GM23338 (cell line): ENCODE measurements at regions not wholly inside any gene's neighbourhood (a gene's known extent, or its start where the extent isn't known, plus 50 kb on each side); places are given as distances from the start of the nearest gene placed in this dataset.

Experiments
- ATAC-seq: fragments of 200-7000 bp; cut with Tn5 transposase; 3 replicates; pipeline ENCODE4 v1.9.1; 2020
- DNase-seq: peaks from one replicate; pipeline ENCODE4 v3.0.0-alpha.2; 2015; ENCODE audit warnings: low spot score
- H2AFZ ChIP-seq: fragments of 200-600 bp; sonication (generic); 2 replicates; pipeline ENCODE4 v1.8.0; 2016; ENCODE audit warnings: antibody characterized with exemption, mild to moderate bottlenecking, moderate library complexity
- H3F3A ChIP-seq: fragments of 200-600 bp; sonication (generic); replicated peaks from 2 replicates; pipeline ENCODE4 v1.8.0; 2017; ENCODE audit warnings: antibody characterized with exemption, mixed run types, low read depth
- H3K27ac ChIP-seq: fragments of 200-600 bp; sonication (generic); 2 replicates; pipeline ENCODE4 v1.6.1; 2016; ENCODE audit warnings: low read depth
- H3K27me3 ChIP-seq: fragments of 200-600 bp; sonication (generic); 2 replicates; pipeline ENCODE4 v1.8.0; 2016; ENCODE audit warnings: mild to moderate bottlenecking, mixed run types, moderate library complexity; ENCODE audit not compliant: insufficient read depth
- H3K36me3 ChIP-seq: fragments of 200-600 bp; sonication (generic); 2 replicates; pipeline ENCODE4 v1.8.0; 2016; ENCODE audit warnings: mild to moderate bottlenecking; ENCODE audit not compliant: insufficient read depth
- H3K4me1 ChIP-seq: fragments of 200-600 bp; sonication (generic); 2 replicates; pipeline ENCODE4 v1.8.0; 2016; ENCODE audit warnings: mild to moderate bottlenecking, moderate library complexity; ENCODE audit not compliant: insufficient read depth
- H3K4me2 ChIP-seq: fragments of 200-600 bp; sonication (generic); 2 replicates; pipeline ENCODE4 v1.7.1; 2017; ENCODE audit warnings: mixed run types
- H3K4me3 ChIP-seq: fragments of 200-600 bp; sonication (generic); 2 replicates; pipeline ENCODE4 v1.6.1; 2016; ENCODE audit warnings: mixed run types
- H3K79me2 ChIP-seq: fragments of 200-600 bp; sonication (generic); replicated peaks from 2 replicates; pipeline ENCODE4 v1.8.0; 2017; ENCODE audit warnings: mild to moderate bottlenecking; ENCODE audit not compliant: insufficient read depth
- H3K9me2 ChIP-seq: fragments of 200-600 bp; sonication (generic); 2 replicates; pipeline ENCODE4 v1.8.0; 2017; ENCODE audit not compliant: insufficient read depth
- H4K20me1 ChIP-seq: fragments of 200-600 bp; sonication (generic); replicated peaks from 2 replicates; pipeline ENCODE4 v1.8.0; 2017; ENCODE audit warnings: mild to moderate bottlenecking; ENCODE audit not compliant: insufficient read depth
- H3K27ac Mint-ChIP-seq: 2 replicates; pipeline ENCODE4 v1.8.0; 2020; ENCODE audit warnings: inconsistent platforms, mild to moderate bottlenecking, moderate library complexity, mixed read lengths
- H3K27me3 Mint-ChIP-seq: 3 replicates; pipeline ENCODE4 v1.8.0; 2022; ENCODE audit warnings: low read depth, mild to moderate bottlenecking, moderate library complexity, mixed read lengths, inconsistent platforms; ENCODE audit not compliant: insufficient read depth, poor library complexity
- H3K36me3 Mint-ChIP-seq: 3 replicates; pipeline ENCODE4 v1.8.0; 2021; ENCODE audit warnings: low read depth, mild to moderate bottlenecking, inconsistent platforms, moderate library complexity, mixed read lengths
- H3K4me1 Mint-ChIP-seq: 3 replicates; pipeline ENCODE4 v1.8.0; 2020; ENCODE audit warnings: mild to moderate bottlenecking, inconsistent platforms, mixed read lengths
- H3K4me3 Mint-ChIP-seq: 3 replicates; pipeline ENCODE4 v1.8.0; 2021; ENCODE audit warnings: moderate library complexity, mild to moderate bottlenecking, inconsistent platforms, mixed read lengths
- H3K9me3 Mint-ChIP-seq: 3 replicates; pipeline ENCODE4 v1.8.0; 2020; ENCODE audit warnings: moderate library complexity, mild to moderate bottlenecking, inconsistent platforms, mixed read lengths
- CREB1 ChIP-seq: fragments of 250-450 bp; sonication (Bioruptor Pico); IDR thresholded peaks from 2 replicates; pipeline ENCODE4 v1.5.0; 2020; ENCODE audit warnings: low read depth, mild to moderate bottlenecking, moderate library complexity
- EZH2 ChIP-seq: fragments of 200-600 bp; sonication (generic); IDR thresholded peaks from one replicate; pipeline ENCODE4 v1.8.0; 2017; ENCODE audit warnings: antibody characterized with exemption, mild to moderate bottlenecking, low read depth; ENCODE audit not compliant: unreplicated experiment
- EZH2phosphoT487 ChIP-seq: fragments of 200-600 bp; sonication (generic); IDR thresholded peaks from one replicate; pipeline ENCODE4 v1.8.1; 2018; ENCODE audit warnings: antibody characterized with exemption; ENCODE audit not compliant: unreplicated experiment
- JUNB ChIP-seq: IDR thresholded peaks from one replicate; pipeline ENCODE4 v1.6.1; 2016; ENCODE audit warnings: antibody characterized with exemption; ENCODE audit not compliant: unreplicated experiment
- NANOG ChIP-seq: IDR thresholded peaks from 2 replicates; pipeline ENCODE4 v1.6.1; 2016; ENCODE audit warnings: antibody characterized with exemption, borderline replicate concordance
- STAT1 ChIP-seq: IDR thresholded peaks from one replicate; pipeline ENCODE4 v1.6.1; 2016; ENCODE audit warnings: antibody characterized with exemption; ENCODE audit not compliant: unreplicated experiment
- ZNF114 ChIP-seq: fragments of 250-450 bp; sonication (Bioruptor Pico); IDR thresholded peaks from 2 replicates; pipeline ENCODE4 v1.5.0; 2020; ENCODE audit warnings: mild to moderate bottlenecking, moderate library complexity
- ZNF331 ChIP-seq: fragments of 250-450 bp; sonication (Bioruptor Pico); IDR thresholded peaks from 2 replicates; pipeline ENCODE4 v1.5.0; 2020; ENCODE audit warnings: low read depth, mild to moderate bottlenecking, moderate library complexity
- TF ChIP-seq, protein P1 (sequence below): fragments of 250-450 bp; sonication (Bioruptor Pico); IDR thresholded peaks from 2 replicates; pipeline ENCODE4 v1.5.0; 2020; ENCODE audit warnings: mild to moderate bottlenecking, moderate library complexity
- TF ChIP-seq, protein P2 (sequence below): IDR thresholded peaks from one replicate; pipeline ENCODE4 v1.6.1; 2018; ENCODE audit warnings: antibody characterized with exemption; ENCODE audit not compliant: unreplicated experiment
- TF ChIP-seq, protein P3 (sequence below): IDR thresholded peaks from 2 replicates; pipeline ENCODE4 v1.6.1; 2016; ENCODE audit warnings: antibody characterized with exemption

DNA sequence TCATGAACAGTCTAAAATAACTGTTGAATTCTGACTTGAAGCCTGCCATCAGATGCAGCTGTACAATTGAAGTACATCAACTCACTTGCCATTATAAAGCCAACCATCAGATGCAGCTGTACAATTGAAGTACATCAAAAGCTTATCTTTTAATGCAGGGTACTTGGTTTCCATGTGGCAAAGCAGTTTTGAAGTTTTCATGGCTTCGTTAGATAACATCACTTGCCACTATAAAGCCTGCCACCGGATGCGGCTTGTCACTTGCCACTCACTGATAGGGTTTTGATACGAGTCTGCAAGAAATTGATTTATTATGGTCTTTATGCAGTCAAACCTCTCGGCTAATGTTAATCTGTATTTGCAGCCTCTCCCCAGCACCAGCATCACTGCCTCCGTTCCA lies 1605.8 kb downstream of the SUCLG1 start:
- Histone ChIP-seq H3K79me2 (no peaks in the 10 kb centered on the region), H4K20me1 (no peaks in the 10 kb centered on the region), H3K4me3 (no peak overlapping the region), H3F3A (no peaks in the 10 kb centered on the region), H3K9me2 (no peaks in the 10 kb centered on the region), H2AFZ (no peak overlapping the region), H3K4me1 (no peaks in the 10 kb centered on the region), H3K27ac (no peak overlapping the region), H3K36me3 (no peaks in the 10 kb centered on the region), H3K4me2 (no peak overlapping the region), H3K27me3 (no peaks in the 10 kb centered on the region)
- Mint-ChIP-seq H3K4me3 (no peak overlapping the region), H3K27me3 (peaks cover 3% of the 10 kb centered on the region), H3K4me1 (peaks cover 2% of the 10 kb centered on the region; the same call in 1 of the 3 replicates), H3K27ac (no peak overlapping the region), H3K9me3 (no peaks in the 10 kb centered on the region), H3K36me3 (no peaks in the 10 kb centered on the region)
- no peak for ATAC-seq
- TF ChIP-seq ZNF331 (no peak), EZH2phosphoT487 (no peak), STAT1 (no peak), CREB1 (CRISPR knock-in tag) (no peak), JUNB (no peak), ZNF114 (no peak), EZH2 (no peak), NANOG (no peak)
- TF ChIP-seq, protein P1, sequence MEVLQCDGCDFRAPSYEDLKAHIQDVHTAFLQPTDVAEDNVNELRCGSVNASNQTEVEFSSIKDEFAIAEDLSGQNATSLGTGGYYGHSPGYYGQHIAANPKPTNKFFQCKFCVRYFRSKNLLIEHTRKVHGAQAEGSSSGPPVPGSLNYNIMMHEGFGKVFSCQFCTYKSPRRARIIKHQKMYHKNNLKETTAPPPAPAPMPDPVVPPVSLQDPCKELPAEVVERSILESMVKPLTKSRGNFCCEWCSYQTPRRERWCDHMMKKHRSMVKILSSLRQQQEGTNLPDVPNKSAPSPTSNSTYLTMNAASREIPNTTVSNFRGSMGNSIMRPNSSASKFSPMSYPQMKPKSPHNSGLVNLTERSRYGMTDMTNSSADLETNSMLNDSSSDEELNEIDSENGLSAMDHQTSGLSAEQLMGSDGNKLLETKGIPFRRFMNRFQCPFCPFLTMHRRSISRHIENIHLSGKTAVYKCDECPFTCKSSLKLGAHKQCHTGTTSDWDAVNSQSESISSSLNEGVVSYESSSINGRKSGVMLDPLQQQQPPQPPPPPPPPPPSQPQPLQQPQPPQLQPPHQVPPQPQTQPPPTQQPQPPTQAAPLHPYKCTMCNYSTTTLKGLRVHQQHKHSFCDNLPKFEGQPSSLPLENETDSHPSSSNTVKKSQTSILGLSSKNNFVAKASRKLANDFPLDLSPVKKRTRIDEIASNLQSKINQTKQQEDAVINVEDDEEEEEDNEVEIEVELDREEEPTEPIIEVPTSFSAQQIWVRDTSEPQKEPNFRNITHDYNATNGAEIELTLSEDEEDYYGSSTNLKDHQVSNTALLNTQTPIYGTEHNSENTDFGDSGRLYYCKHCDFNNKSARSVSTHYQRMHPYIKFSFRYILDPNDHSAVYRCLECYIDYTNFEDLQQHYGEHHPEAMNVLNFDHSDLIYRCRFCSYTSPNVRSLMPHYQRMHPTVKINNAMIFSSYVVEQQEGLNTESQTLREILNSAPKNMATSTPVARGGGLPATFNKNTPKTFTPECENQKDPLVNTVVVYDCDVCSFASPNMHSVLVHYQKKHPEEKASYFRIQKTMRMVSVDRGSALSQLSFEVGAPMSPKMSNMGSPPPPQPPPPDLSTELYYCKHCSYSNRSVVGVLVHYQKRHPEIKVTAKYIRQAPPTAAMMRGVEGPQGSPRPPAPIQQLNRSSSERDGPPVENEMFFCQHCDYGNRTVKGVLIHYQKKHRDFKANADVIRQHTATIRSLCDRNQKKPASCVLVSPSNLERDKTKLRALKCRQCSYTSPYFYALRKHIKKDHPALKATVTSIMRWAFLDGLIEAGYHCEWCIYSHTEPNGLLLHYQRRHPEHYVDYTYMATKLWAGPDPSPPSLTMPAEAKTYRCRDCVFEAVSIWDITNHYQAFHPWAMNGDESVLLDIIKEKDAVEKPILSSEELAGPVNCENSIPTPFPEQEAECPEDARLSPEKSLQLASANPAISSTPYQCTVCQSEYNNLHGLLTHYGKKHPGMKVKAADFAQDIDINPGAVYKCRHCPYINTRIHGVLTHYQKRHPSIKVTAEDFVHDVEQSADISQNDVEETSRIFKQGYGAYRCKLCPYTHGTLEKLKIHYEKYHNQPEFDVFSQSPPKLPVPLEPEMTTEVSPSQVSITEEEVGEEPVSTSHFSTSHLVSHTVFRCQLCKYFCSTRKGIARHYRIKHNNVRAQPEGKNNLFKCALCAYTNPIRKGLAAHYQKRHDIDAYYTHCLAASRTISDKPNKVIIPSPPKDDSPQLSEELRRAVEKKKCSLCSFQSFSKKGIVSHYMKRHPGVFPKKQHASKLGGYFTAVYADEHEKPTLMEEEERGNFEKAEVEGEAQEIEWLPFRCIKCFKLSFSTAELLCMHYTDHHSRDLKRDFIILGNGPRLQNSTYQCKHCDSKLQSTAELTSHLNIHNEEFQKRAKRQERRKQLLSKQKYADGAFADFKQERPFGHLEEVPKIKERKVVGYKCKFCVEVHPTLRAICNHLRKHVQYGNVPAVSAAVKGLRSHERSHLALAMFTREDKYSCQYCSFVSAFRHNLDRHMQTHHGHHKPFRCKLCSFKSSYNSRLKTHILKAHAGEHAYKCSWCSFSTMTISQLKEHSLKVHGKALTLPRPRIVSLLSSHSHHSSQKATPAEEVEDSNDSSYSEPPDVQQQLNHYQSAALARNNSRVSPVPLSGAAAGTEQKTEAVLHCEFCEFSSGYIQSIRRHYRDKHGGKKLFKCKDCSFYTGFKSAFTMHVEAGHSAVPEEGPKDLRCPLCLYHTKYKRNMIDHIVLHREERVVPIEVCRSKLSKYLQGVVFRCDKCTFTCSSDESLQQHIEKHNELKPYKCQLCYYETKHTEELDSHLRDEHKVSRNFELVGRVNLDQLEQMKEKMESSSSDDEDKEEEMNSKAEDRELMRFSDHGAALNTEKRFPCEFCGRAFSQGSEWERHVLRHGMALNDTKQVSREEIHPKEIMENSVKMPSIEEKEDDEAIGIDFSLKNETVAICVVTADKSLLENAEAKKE (CRISPR knock-in tag) = no peak
- TF ChIP-seq, protein P2, sequence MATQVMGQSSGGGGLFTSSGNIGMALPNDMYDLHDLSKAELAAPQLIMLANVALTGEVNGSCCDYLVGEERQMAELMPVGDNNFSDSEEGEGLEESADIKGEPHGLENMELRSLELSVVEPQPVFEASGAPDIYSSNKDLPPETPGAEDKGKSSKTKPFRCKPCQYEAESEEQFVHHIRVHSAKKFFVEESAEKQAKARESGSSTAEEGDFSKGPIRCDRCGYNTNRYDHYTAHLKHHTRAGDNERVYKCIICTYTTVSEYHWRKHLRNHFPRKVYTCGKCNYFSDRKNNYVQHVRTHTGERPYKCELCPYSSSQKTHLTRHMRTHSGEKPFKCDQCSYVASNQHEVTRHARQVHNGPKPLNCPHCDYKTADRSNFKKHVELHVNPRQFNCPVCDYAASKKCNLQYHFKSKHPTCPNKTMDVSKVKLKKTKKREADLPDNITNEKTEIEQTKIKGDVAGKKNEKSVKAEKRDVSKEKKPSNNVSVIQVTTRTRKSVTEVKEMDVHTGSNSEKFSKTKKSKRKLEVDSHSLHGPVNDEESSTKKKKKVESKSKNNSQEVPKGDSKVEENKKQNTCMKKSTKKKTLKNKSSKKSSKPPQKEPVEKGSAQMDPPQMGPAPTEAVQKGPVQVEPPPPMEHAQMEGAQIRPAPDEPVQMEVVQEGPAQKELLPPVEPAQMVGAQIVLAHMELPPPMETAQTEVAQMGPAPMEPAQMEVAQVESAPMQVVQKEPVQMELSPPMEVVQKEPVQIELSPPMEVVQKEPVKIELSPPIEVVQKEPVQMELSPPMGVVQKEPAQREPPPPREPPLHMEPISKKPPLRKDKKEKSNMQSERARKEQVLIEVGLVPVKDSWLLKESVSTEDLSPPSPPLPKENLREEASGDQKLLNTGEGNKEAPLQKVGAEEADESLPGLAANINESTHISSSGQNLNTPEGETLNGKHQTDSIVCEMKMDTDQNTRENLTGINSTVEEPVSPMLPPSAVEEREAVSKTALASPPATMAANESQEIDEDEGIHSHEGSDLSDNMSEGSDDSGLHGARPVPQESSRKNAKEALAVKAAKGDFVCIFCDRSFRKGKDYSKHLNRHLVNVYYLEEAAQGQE = no peak
- TF ChIP-seq, protein P3, sequence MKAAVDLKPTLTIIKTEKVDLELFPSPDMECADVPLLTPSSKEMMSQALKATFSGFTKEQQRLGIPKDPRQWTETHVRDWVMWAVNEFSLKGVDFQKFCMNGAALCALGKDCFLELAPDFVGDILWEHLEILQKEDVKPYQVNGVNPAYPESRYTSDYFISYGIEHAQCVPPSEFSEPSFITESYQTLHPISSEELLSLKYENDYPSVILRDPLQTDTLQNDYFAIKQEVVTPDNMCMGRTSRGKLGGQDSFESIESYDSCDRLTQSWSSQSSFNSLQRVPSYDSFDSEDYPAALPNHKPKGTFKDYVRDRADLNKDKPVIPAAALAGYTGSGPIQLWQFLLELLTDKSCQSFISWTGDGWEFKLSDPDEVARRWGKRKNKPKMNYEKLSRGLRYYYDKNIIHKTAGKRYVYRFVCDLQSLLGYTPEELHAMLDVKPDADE = no peak
- DNase-seq = no peak
